Mucosa of descending colon (tissue), 3 donors: ENCODE measurements at regions not wholly inside any gene's neighbourhood (a gene's known extent, or its start where the extent isn't known, plus 50 kb on each side); places are given as distances from the start of the nearest gene placed in this dataset.

Experiments
- ATAC-seq: fragments of 200-7000 bp; cut with Tn5 transposase; one replicate; pipeline ENCODE4 v1.9.1; 2020; ENCODE audit warnings: mild to moderate bottlenecking, moderate library complexity
- DNase-seq, 3 donors: peaks; one replicate each; pipeline ENCODE4 v3.0.0-alpha.2; 2020
- H3K36me3 ChIP-seq: fragments of 200-600 bp; one replicate; pipeline ENCODE4 v1.8.0; 2021; ENCODE audit warnings: low read depth, mild to moderate bottlenecking
- H3K4me1 ChIP-seq: fragments of 200-600 bp; one replicate; pipeline ENCODE4 v1.8.0; 2021; ENCODE audit warnings: low read depth, mild to moderate bottlenecking
- H3K4me3 ChIP-seq: fragments of 200-600 bp; one replicate; pipeline ENCODE4 v1.8.0; 2021; ENCODE audit warnings: mild to moderate bottlenecking
- H3K9me3 ChIP-seq: fragments of 200-600 bp; one replicate; pipeline ENCODE4 v1.8.0; 2021; ENCODE audit warnings: mild to moderate bottlenecking
- CTCF ChIP-seq: fragments of 200-600 bp; IDR thresholded peaks from one replicate; pipeline ENCODE4 v1.8.0; 2022; ENCODE audit warnings: antibody characterized with exemption, mild to moderate bottlenecking
- intact Hi-C, 2 donors: fragments of 100-400 bp; cut with DNase I in 1 of 2; cut with micrococcal nuclease in 1 of 2; formaldehyde crosslinking; loops; one replicate each; pipeline versions ENCODE4 v1.11.0 to v1.11.1; 2022; cut with DNase I, micrococcal nuclease
- donor health status: DM: no; HTN: no; CAD: no; lungs with moderate emphysema.
- donor health status: DM: no; HTN: no; CAD: no.
- donor health status: DM: no; HTN: yes; CAD: no.

GRCh38 chr10:120115959-120116358 is 223.4 kb downstream of the SEC23IP start:
- intact Hi-C loops: no loop called here
- DNase-seq (peak in 1 of 3 donors; percentile 21), ATAC-seq (peak; percentile 59)
- no peaks in the 10 kb centered on the region for H3K4me1 ChIP-seq
- H3K9me3 ChIP-seq: no peaks in the 10 kb centered on the region
- TF ChIP-seq CTCF: no peak
- no peaks in the 10 kb centered on the region for H3K36me3 ChIP-seq
- H3K4me3 ChIP-seq: no peak overlapping the region

DNA sequence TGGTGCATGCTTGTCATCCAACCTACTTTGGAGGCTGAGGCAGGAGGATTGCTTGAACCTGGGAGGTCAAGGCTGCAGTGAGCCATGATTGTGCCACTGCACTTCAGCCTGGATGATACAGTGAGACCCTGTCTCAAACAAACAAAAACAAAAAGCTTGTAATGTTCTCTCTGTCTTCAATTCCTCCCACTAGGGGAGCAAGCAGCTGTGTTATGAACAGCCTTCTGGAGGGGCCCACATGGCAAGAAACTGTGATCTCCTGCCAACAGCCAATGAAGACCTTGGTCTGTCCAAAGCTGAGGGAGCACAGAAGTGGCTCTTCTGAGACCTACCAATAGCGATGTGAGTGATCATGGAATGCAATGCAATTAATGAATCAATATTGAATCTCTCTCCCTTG is 229.2 kb downstream of the SEC23IP start:
- Histone ChIP-seq H3K9me3 (no peaks in the 10 kb centered on the region), H3K4me1 (no peaks in the 10 kb centered on the region), H3K4me3 (no peak overlapping the region), H3K36me3 (no peaks in the 10 kb centered on the region)
- TF ChIP-seq CTCF: no peak
- no peak for ATAC-seq
- intact Hi-C loops: no loop called here
- no peak for DNase-seq

GRCh38 chr10:120131183-120131582 is 238.7 kb downstream of the SEC23IP start:
- no peaks in the 10 kb centered on the region for H3K9me3 ChIP-seq
- no peak for TF ChIP-seq CTCF
- H3K4me1 ChIP-seq: no peaks in the 10 kb centered on the region
- no peaks in the 10 kb centered on the region for H3K36me3 ChIP-seq
- H3K4me3 ChIP-seq: no peak overlapping the region
- intact Hi-C loops: no loop called here
- DNase-seq (peak in 1 of 3 donors; percentile 35), ATAC-seq (no peak)

DNA sequence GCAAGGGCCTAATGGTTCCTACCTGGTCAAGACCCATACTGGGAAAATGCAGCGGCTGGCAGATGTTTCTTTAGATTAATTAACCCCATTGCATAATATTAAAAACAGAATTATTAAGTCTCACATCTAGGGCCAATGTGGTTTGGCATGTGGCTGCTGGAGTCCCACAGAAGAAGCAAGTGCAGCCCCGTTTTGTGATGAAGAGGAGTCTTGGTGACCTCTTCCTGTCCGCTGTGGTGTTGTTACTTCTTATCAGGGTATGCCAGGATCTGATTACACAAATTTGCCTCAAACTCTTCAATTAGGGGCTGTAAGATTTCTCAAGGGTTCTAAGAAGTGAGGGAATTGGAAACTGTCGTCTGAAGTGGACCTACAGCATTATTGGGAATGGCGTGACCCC is 240.3 kb downstream of the SEC23IP start:
- intact Hi-C loops: no loop called here

GRCh38 chr10:120138689-120139088 is 246.2 kb downstream of the SEC23IP start:
- H3K4me3 ChIP-seq: no peak overlapping the region
- ATAC-seq (no peak), DNase-seq (no peak)
- no peaks in the 10 kb centered on the region for H3K36me3 ChIP-seq
- no peaks in the 10 kb centered on the region for H3K4me1 ChIP-seq
- TF ChIP-seq CTCF: no peak
- intact Hi-C loops: no loop called here
- no peaks in the 10 kb centered on the region for H3K9me3 ChIP-seq

More for the DNA sequence above, 240.3 kb downstream of the SEC23IP start:
- DNase-seq (no peak), ATAC-seq (no peak)
- Histone ChIP-seq H3K36me3 (no peaks in the 10 kb centered on the region), H3K4me3 (no peak overlapping the region), H3K4me1 (no peaks in the 10 kb centered on the region), H3K9me3 (no peaks in the 10 kb centered on the region)
- TF ChIP-seq CTCF: no peak

- ATAC-seq (no peak), DNase-seq (no peak)
- intact Hi-C loops: no loop called here
- Histone ChIP-seq H3K36me3 (no peaks in the 10 kb centered on the region), H3K4me3 (no peak overlapping the region), H3K9me3 (no peaks in the 10 kb centered on the region), H3K4me1 (no peaks in the 10 kb centered on the region)
- no peak for TF ChIP-seq CTCF
Observed at GRCh38 chr10:120145107-120145506, 252.6 kb downstream of the SEC23IP start.
